Heart right ventricle (tissue), 16 donors: ENCODE measurements at regions not wholly inside any gene's neighbourhood (a gene's known extent, or its start where the extent isn't known, plus 50 kb on each side); places are given as distances from the start of the nearest gene placed in this dataset.
"Not testable (repeated sequence)": the region's sequence is repeated elsewhere in the genome, so short reads cannot be mapped to it uniquely, and the experiment has no call there.

Source experiments
- ATAC-seq, 8 donors: fragments of 200-7000 bp; cut with Tn5 transposase; one replicate each; pipeline ENCODE4 v1.9.1; 2020; ENCODE audit warnings: mild to moderate bottlenecking in 8 of 8, moderate library complexity in 8 of 8, moderate number of reproducible peaks in 1 of 8
- DNase-seq, 2 donors: peaks; one replicate each; pipeline ENCODE4 v3.0.0-alpha.2; 2020
- H3K27ac ChIP-seq, 10 donors: fragments of 200-600 bp; sonication (generic) in 2 of 10; one replicate each; pipeline versions ENCODE4 v1.5.0 to v1.8.0; 2020 to 2022; ENCODE audit warnings: mild to moderate bottlenecking in 3 of 10
- H3K27me3 ChIP-seq, 7 donors: fragments of 200-600 bp; one replicate each; pipeline ENCODE4 v1.8.0; 2021 to 2022; ENCODE audit warnings: mild to moderate bottlenecking in 2 of 7
- H3K36me3 ChIP-seq, 9 donors: fragments of 200-600 bp; sonication (generic) in 1 of 9; one replicate each; pipeline versions ENCODE4 v1.5.0 to v1.8.0; 2020 to 2022; ENCODE audit warnings: mild to moderate bottlenecking in 2 of 9
- H3K4me1 ChIP-seq, 9 donors: fragments of 200-600 bp; sonication (generic) in 1 of 9; one replicate each; pipeline versions ENCODE4 v1.5.0 to v1.8.0; 2020 to 2022; ENCODE audit warnings: mild to moderate bottlenecking in 4 of 9
- H3K4me3 ChIP-seq, 10 donors: fragments of 200-600 bp; sonication (generic) in 2 of 10; one replicate each; pipeline versions ENCODE4 v1.5.0 to v1.8.0; 2020 to 2022; ENCODE audit warnings: mild to moderate bottlenecking in 7 of 10, moderate library complexity in 2 of 10
- H3K9me3 ChIP-seq, 11 donors: fragments of 200-600 bp in 10 of 11; sonication (generic) in 2 of 11; one replicate each; pipeline versions ENCODE4 v1.5.0 to v1.8.0; 2013 to 2022; ENCODE audit warnings: mild to moderate bottlenecking in 2 of 11, control low read depth in 1 of 11, moderate library complexity in 1 of 11
- CTCF ChIP-seq, 9 donors: fragments of 200-600 bp; sonication (generic) in 2 of 9; IDR thresholded peaks; one replicate each; pipeline versions ENCODE4 v1.5.0 to v1.8.0; 2021 to 2022; ENCODE audit warnings: antibody characterized with exemption in 9 of 9, mild to moderate bottlenecking in 5 of 9, moderate library complexity in 1 of 9
- WGBS, 2 donors: extraction: QIAGEN DNeasy Blood & Tissue Kit; methylation state at CpG; one replicate each; pipeline ENCODE4 v1.1.7; 2013; ENCODE audit warnings: inconsistent platforms in 1 of 2; 5-methylcytosine and 5-hydroxymethylcytosine counted together
- intact Hi-C, 10 donors: fragments of 100-400 bp; cut with DNase I; formaldehyde crosslinking; loops; one replicate each; pipeline versions ENCODE4 v1.11.1 to v1.14.2; 2022
- donor health status: Arrhythmogenic right ventricular cardiomyopathy.
- donor health status: ischemic (EF 13 %, LVEDD 7.1; RV severe dilation, severe dysfunction).
- donor health status: healthy with polysubstance abuse.
- donor health status: DM: no; HTN: yes; CAD: no.
- donor health status: DM: no; HTN: no; CAD: no.
- donor health status: ischemic (EF 25% LVEDD 6.9; RV normal size, moderate dysfunction).
- donor health status: ischemic (EF 25% LVEDD 5.7; RV mildly dilated, moderate dysfunction).
- donor health status: healthy.
- donor health status: DM: yes; HTN: yes; CAD: no.
- donor health status: Ischemic cardiomyopathy.
- donor health status: ischemic (EF 35%, LVEDD 5.7; RV mildly dilated, moderate dysfunction).
- donor health status: nonischemic (EF 11% LVEDD 7.7; RV severe dilation, severe dysfunction).
- donor health status: DM: yes; HTN: yes; CAD: no.
- donor health status: PGD.
- donor health status: ischemic (EF 29% LVEDD 5.4; RV normal size, mild dysfunction).
- donor health status: nonischemic (EF 23%, LVEDD 6.1; RV moderate dilation, normal function).

GRCh38 chr6:140341272-140341671 is 966.8 kb upstream of the CITED2 start:
- intact Hi-C loops, result no loop called here
- Histone ChIP-seq H3K27me3 (no peaks in the 10 kb centered on the region), H3K27ac (no peak overlapping the region), H3K36me3 (no peaks in the 10 kb centered on the region), H3K4me1 (peaks cover 0 to 14% (median 3%) of the 10 kb centered on the region in 9 donors), H3K9me3 (peaks cover 0 to 23% (median 0%) of the 10 kb centered on the region in 11 donors), H3K4me3 (no peak overlapping the region)
- TF ChIP-seq CTCF (IDR thresholded peaks at IDR 0.05), result no peak
- ATAC-seq (no peak), DNase-seq (no peak)

GRCh38 chr6:140340795-140341194 is 966.3 kb upstream of the CITED2 start:
- TF ChIP-seq CTCF (IDR thresholded peaks at IDR 0.05), result no peak
- no peaks in the 10 kb centered on the region for H3K27me3 ChIP-seq
- no peak overlapping the region for H3K4me3 ChIP-seq
- 93 to 95% methylated on average over 3 of the region's 3 CpGs for whole genome bisulfite sequencing, 2 donors
- DNase-seq, result no peak
- H3K36me3 ChIP-seq, result no peaks in the 10 kb centered on the region
- H3K9me3 ChIP-seq, result peaks cover 0 to 23% (median 0%) of the 10 kb centered on the region in 11 donors
- ATAC-seq, result no peak
- H3K27ac ChIP-seq, result no peak overlapping the region
- peaks cover 0 to 9% (median 0%) of the 10 kb centered on the region in 9 donors for H3K4me1 ChIP-seq
- intact Hi-C loops, result no loop called here

DNA sequence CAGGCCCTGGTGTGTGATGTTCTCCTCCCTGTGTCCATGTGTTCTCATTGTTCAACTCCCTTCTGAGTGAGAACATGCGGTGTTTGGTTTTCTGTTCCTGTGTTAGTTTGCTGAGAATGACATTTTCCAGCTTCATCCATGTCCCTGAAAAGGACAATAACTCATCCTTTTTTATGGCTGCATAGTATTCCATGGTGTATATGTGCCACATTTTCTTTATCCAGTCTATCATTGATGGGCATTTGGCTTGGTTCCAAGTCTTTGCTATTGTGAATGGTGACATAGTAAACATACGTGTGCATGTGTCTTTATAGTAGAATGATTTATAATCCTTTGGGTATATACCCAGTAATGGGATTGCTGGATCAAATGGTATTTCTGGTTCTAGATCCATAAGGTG is 964.6 kb upstream of the CITED2 start:
- H3K27ac ChIP-seq, H3K4me3 ChIP-seq, H3K27me3 ChIP-seq, intact Hi-C loops, ATAC-seq, DNase-seq, H3K36me3 ChIP-seq, H3K4me1 ChIP-seq: not testable (repeated sequence)
- WGBS, 2 donors, result 98 to 99% methylated on average over 2 of the region's 2 CpGs
- peaks cover 0 to 23% (median 0%) of the 10 kb centered on the region in 11 donors for H3K9me3 ChIP-seq

DNA sequence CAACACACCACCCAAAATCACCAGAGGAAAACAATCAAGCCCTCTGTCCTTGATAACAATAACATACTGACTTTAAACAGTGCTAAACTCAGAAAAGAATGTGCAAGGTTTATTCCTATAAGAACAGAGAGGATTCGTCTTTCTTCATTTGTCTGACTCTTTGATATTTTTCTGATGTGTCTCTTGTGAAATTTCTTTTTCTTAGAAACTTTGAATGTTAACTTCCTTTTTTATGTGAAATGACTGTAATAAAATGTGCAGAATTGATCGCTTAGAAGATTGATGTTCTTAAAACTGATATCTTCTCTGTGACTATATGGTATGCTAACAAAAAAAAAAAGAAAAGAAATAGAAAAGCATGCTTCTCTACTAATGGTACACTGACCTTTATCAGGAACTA is 947.4 kb upstream of the CITED2 start:
- Histone ChIP-seq H3K9me3 (peaks cover 0 to 17% (median 9%) of the 10 kb centered on the region in 11 donors), H3K27ac (peak overlapping the region in 2 of 10 donors; percentile 66 to 73), H3K27me3 (no peaks in the 10 kb centered on the region), H3K36me3 (no peaks in the 10 kb centered on the region), H3K4me3 (no peak overlapping the region), H3K4me1 (peaks cover 0 to 45% (median 31%) of the 10 kb centered on the region in 9 donors)
- no peak for TF ChIP-seq CTCF (IDR thresholded peaks at IDR 0.05)
- ATAC-seq (no peak), DNase-seq (no peak)
- intact Hi-C loops, result no loop called here
- 67 to 83% methylated on average over 2 of the region's 2 CpGs for WGBS, 2 donors

DNA sequence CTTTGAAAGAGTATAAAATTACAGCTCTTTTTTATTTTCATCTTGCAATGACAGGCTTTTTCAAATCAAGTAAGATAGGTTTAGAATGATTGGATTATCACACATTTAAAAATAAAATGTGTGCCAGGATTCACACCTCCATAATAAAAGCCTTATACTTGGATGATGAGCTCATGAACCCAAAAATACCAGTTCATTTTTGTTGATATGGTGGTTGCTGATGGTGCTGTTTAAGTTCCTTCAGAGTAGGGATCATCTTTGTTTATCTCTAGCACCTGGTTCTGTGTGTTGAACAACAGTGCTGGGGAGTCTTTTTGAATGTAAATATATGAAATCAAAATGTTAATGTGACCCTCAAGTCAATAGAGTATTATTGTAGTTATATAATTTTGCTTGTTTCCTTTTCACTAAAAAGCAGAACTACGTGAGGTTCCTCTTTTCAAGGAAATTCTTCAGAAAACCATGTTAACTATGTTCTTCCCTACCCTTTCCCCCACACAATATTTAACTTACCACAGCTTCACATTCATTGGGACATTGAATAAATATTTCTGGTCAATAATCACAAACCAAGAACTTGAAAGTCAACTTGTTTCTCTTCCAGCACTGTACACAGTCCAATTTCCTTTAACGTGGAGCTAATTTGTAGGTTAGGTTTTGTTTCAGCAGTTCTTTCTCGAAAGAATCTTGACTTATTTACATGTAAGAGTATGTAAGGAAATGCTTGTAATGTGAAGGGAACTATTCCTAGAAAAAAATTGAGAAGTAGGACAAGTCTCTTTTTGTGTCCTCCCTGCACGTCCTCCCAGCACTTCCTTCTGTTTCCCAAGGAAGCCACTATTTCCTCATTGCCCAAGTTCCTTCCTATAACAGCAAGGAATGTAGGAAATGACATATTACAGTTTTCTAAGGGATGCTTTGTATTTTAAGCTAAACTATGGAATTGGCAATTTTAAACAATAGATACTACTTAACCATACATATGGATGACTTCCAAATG is 945.9 kb upstream of the CITED2 start:
- H3K9me3 ChIP-seq, result peaks cover 0 to 2% (median 0%) of the 10 kb centered on the region in 11 donors
- H3K36me3 ChIP-seq, result no peaks in the 10 kb centered on the region
- WGBS, 2 donors, result 40 to 50% methylated on average over 4 of the region's 4 CpGs
- DNase-seq, result no peak
- peaks cover 0 to 45% (median 31%) of the 10 kb centered on the region in 9 donors for H3K4me1 ChIP-seq
- TF ChIP-seq CTCF (IDR thresholded peaks at IDR 0.05), result no peak
- intact Hi-C loops, result no loop called here
- H3K27ac ChIP-seq, result peak overlapping the region in 7 of 10 donors; percentile 8 to 73 (median 59)
- peak in 6 of 8 donors; percentile 39 to 71 (median 54) for ATAC-seq
- no peak overlapping the region for H3K4me3 ChIP-seq
- no peaks in the 10 kb centered on the region for H3K27me3 ChIP-seq
